ENCODE measurements at regions not wholly inside any gene's neighbourhood (a gene's known extent, or its start where the extent isn't known, plus 50 kb on each side); places are given as distances from the start of the nearest gene placed in this dataset.

GRCh38 chrX:40147971-40148370, 50.2 kb upstream of the BCOR start:
- TF ChIP-seq CTCF (IDR thresholded peaks at IDR 0.05) (no peak), POLR2A (IDR thresholded peaks at IDR 0.05; ENCODE audit: low read depth) (no peak)

Data from esophagus muscularis mucosa (tissue), 3 donors.